GM12891 (cell line): ENCODE measurements at regions not wholly inside any gene's neighbourhood (a gene's known extent, or its start where the extent isn't known, plus 50 kb on each side); places are given as distances from the start of the nearest gene placed in this dataset.

Experiments
- PAX5 ChIP-seq: IDR thresholded peaks from 2 replicates; pipeline ENCODE4 v1.6.1; 2011; ENCODE audit warnings: low read length, moderate library complexity, mild to moderate bottlenecking; ENCODE audit not compliant: insufficient read depth, severe bottlenecking
- POLR2A ChIP-seq: IDR thresholded peaks from 2 replicates; pipeline ENCODE4 v1.6.1; 2011; ENCODE audit warnings: low read depth, low read length, control low read depth
- POLR2AphosphoS5 ChIP-seq: IDR thresholded peaks from 2 replicates; pipeline ENCODE4 v1.6.1; 2011; ENCODE audit warnings: low read depth, low read length, control low read depth
- POU2F2 ChIP-seq: IDR thresholded peaks from 2 replicates; pipeline ENCODE4 v1.6.1; 2011; ENCODE audit warnings: low read depth, mild to moderate bottlenecking, control low read depth, low read length, moderate library complexity
- SPI1 ChIP-seq: IDR thresholded peaks from 2 replicates; pipeline ENCODE4 v1.6.1; 2011; ENCODE audit warnings: low read depth, low read length, control low read depth
- TAF1 ChIP-seq: IDR thresholded peaks from 2 replicates; pipeline ENCODE4 v1.6.1; 2011; ENCODE audit warnings: low read depth, low read length, control low read depth

DNA sequence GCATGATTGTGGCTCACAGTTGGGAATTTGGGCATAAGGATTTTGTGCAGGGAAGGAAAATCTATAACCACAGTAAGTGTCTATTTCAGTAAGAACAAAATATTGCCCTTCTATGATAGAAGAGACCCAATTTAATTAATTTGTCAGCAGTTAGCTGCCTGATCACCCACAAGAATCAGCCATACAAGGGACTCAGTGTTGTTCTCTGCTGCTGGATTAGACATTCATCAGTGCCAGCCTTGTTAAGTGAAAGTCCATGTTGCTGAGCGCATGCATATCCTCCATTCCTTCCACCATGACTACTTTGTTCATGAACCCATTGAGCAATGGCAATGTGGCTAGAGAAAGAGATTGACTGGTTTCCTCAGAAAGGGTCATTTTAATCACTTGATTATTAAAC is 125.3 kb upstream of the PDHA2 start:
- TF ChIP-seq POLR2A, result no peak
- no peak for TF ChIP-seq POU2F2
- no peak for TF ChIP-seq POLR2AphosphoS5
- no peak for TF ChIP-seq PAX5
- TF ChIP-seq SPI1, result no peak
- TF ChIP-seq TAF1, result no peak
